HAP-1 (cell line): ENCODE measurements at regions not wholly inside any gene's neighbourhood (a gene's known extent, or its start where the extent isn't known, plus 50 kb on each side); places are given as distances from the start of the nearest gene placed in this dataset.

Experiments
- DNase-seq, 2 experiments: peaks; one replicate each; pipeline ENCODE4 v3.0.0-alpha.2; 2016 to 2020; ENCODE audit warnings: low spot score in 2 of 2
- H3K27me3 ChIP-seq: fragments of 250-450 bp; sonication (Bioruptor Pico); 2 replicates; pipeline ENCODE4 v1.5.1; 2020; ENCODE audit warnings: low read depth, mild to moderate bottlenecking, moderate library complexity
- H3K36me3 ChIP-seq: fragments of 250-450 bp; sonication (Bioruptor Pico); replicated peaks from 2 replicates; pipeline ENCODE4 v1.5.1; 2020; ENCODE audit warnings: mild to moderate bottlenecking
- H3K4me1 ChIP-seq: fragments of 250-450 bp; sonication (Bioruptor Pico); 2 replicates; pipeline ENCODE4 v1.5.1; 2020; ENCODE audit warnings: mild to moderate bottlenecking
- H3K4me3 ChIP-seq: fragments of 250-450 bp; sonication (Bioruptor Pico); 2 replicates; pipeline ENCODE4 v1.5.1; 2020; ENCODE audit warnings: mild to moderate bottlenecking, moderate library complexity
- H3K9me3 ChIP-seq: fragments of 250-450 bp; sonication (Bioruptor Pico); 2 replicates; pipeline ENCODE4 v1.5.1; 2020; ENCODE audit warnings: mild to moderate bottlenecking, moderate library complexity
- in situ Hi-C: fragments of 300-500 bp; cut with MboI; formaldehyde crosslinking; loops from 3 replicates; pipeline ENCODE4 v1.14.3; 2020; ENCODE audit warnings: low sequenced_read_pairs, inconsistent platforms, mixed read lengths

- Histone ChIP-seq H3K4me1 (no peaks in the 10 kb centered on the region), H3K4me3 (no peak overlapping the region), H3K36me3 (no peaks in the 10 kb centered on the region), H3K9me3 (no peaks in the 10 kb centered on the region), H3K27me3 (no peaks in the 10 kb centered on the region)
- no peak for DNase-seq
- in situ Hi-C loops: no loop called here
These were observed 823.3 kb upstream of the NUDT12 start for GRCh38 chr5:104385906-104386305.

- Histone ChIP-seq H3K4me3 (no peak overlapping the region), H3K9me3 (no peaks in the 10 kb centered on the region), H3K27me3 (no peaks in the 10 kb centered on the region), H3K36me3 (no peaks in the 10 kb centered on the region), H3K4me1 (peaks cover 6% of the 10 kb centered on the region; the same call in 1 of the 2 replicates)
- DNase-seq: no peak
- in situ Hi-C loops: no loop called here
These were observed 812.8 kb upstream of the NUDT12 start for GRCh38 chr5:104375345-104375744.

GRCh38 chr5:104372796-104373195 is 810.2 kb upstream of the NUDT12 start:
- Histone ChIP-seq H3K9me3 (no peaks in the 10 kb centered on the region), H3K4me3 (no peak overlapping the region), H3K27me3 (no peaks in the 10 kb centered on the region), H3K36me3 (no peaks in the 10 kb centered on the region), H3K4me1 (peaks cover 6% of the 10 kb centered on the region; the same call in 1 of the 2 replicates)
- DNase-seq: no peak
- in situ Hi-C loops: no loop called here

- in situ Hi-C loops: no loop called here
- Histone ChIP-seq H3K4me3 (no peak overlapping the region), H3K27me3 (no peaks in the 10 kb centered on the region), H3K4me1 (peaks cover 6% of the 10 kb centered on the region; the same call in 1 of the 2 replicates), H3K36me3 (no peaks in the 10 kb centered on the region), H3K9me3 (no peaks in the 10 kb centered on the region)
- DNase-seq: no peak
These were observed 809.8 kb upstream of the NUDT12 start for GRCh38 chr5:104372376-104372775.

- in situ Hi-C loops: no loop called here
- Histone ChIP-seq H3K9me3 (no peaks in the 10 kb centered on the region), H3K4me3 (no peak overlapping the region), H3K36me3 (no peaks in the 10 kb centered on the region), H3K27me3 (no peaks in the 10 kb centered on the region), H3K4me1 (peaks cover 6% of the 10 kb centered on the region; the same call in 1 of the 2 replicates)
- no peak for DNase-seq
These were observed 807.9 kb upstream of the NUDT12 start for GRCh38 chr5:104370523-104370922.

GRCh38 chr5:104367978-104368377 is 805.4 kb upstream of the NUDT12 start:
- no peak for DNase-seq
- Histone ChIP-seq H3K4me3 (no peak overlapping the region), H3K9me3 (no peaks in the 10 kb centered on the region), H3K27me3 (no peaks in the 10 kb centered on the region), H3K4me1 (0 out of 2 replicates have a peak, but pooled peaks cover 4% of the 10 kb centered on the region), H3K36me3 (no peaks in the 10 kb centered on the region)
- in situ Hi-C loops: no loop called here

- Histone ChIP-seq H3K4me3 (no peak overlapping the region), H3K27me3 (no peaks in the 10 kb centered on the region), H3K4me1 (no peaks in the 10 kb centered on the region), H3K9me3 (no peaks in the 10 kb centered on the region), H3K36me3 (no peaks in the 10 kb centered on the region)
- DNase-seq: no peak
- in situ Hi-C loops: no loop called here
These were observed 801.0 kb upstream of the NUDT12 start for GRCh38 chr5:104363567-104363966.

- Histone ChIP-seq H3K36me3 (no peaks in the 10 kb centered on the region), H3K9me3 (no peaks in the 10 kb centered on the region), H3K27me3 (no peaks in the 10 kb centered on the region), H3K4me3 (no peak overlapping the region), H3K4me1 (no peaks in the 10 kb centered on the region)
- in situ Hi-C loops: no loop called here
- no peak for DNase-seq
These were observed 799.3 kb upstream of the NUDT12 start for GRCh38 chr5:104361932-104362331.

GRCh38 chr5:104355350-104355749 is 792.8 kb upstream of the NUDT12 start:
- Histone ChIP-seq H3K36me3 (no peaks in the 10 kb centered on the region), H3K27me3 (no peaks in the 10 kb centered on the region), H3K9me3 (no peaks in the 10 kb centered on the region), H3K4me1 (no peaks in the 10 kb centered on the region), H3K4me3 (no peak overlapping the region)
- in situ Hi-C loops: no loop called here
- DNase-seq: no peak

- Histone ChIP-seq H3K4me3 (no peak overlapping the region), H3K4me1 (no peaks in the 10 kb centered on the region), H3K9me3 (no peaks in the 10 kb centered on the region), H3K36me3 (no peaks in the 10 kb centered on the region), H3K27me3 (no peaks in the 10 kb centered on the region)
- in situ Hi-C loops: no loop called here
- DNase-seq: no peak
These were observed 790.8 kb upstream of the NUDT12 start for GRCh38 chr5:104353371-104353770.

- DNase-seq: no peak
- Histone ChIP-seq H3K4me3 (no peak overlapping the region), H3K4me1 (no peaks in the 10 kb centered on the region), H3K36me3 (no peaks in the 10 kb centered on the region), H3K27me3 (no peaks in the 10 kb centered on the region), H3K9me3 (no peaks in the 10 kb centered on the region)
- in situ Hi-C loops: no loop called here
These were observed 790.4 kb upstream of the NUDT12 start for GRCh38 chr5:104352954-104353353.

GRCh38 chr5:104347119-104347708 is 784.6 kb upstream of the NUDT12 start:
- no peaks in the 10 kb centered on the region for H3K27me3 ChIP-seq
- no peak overlapping the region for H3K4me3 ChIP-seq
- H3K4me1 ChIP-seq: no peaks in the 10 kb centered on the region
- no peaks in the 10 kb centered on the region for H3K36me3 ChIP-seq
- in situ Hi-C loops: no loop called here
- DNase-seq: peak; percentile 8 to 31
- H3K9me3 ChIP-seq: no peaks in the 10 kb centered on the region

- Histone ChIP-seq H3K4me3 (no peak overlapping the region), H3K4me1 (no peaks in the 10 kb centered on the region), H3K36me3 (no peaks in the 10 kb centered on the region), H3K27me3 (no peaks in the 10 kb centered on the region), H3K9me3 (no peaks in the 10 kb centered on the region)
- DNase-seq: no peak
- in situ Hi-C loops: no loop called here
These were observed 782.8 kb upstream of the NUDT12 start for GRCh38 chr5:104345222-104346016.

GRCh38 chr5:104344809-104345208 is 782.2 kb upstream of the NUDT12 start:
- Histone ChIP-seq H3K4me1 (no peaks in the 10 kb centered on the region), H3K36me3 (no peaks in the 10 kb centered on the region), H3K9me3 (no peaks in the 10 kb centered on the region), H3K4me3 (no peak overlapping the region), H3K27me3 (no peaks in the 10 kb centered on the region)
- DNase-seq: no peak
- in situ Hi-C loops: no loop called here
